ENCODE measurements at regions not wholly inside any gene's neighbourhood (a gene's known extent, or its start where the extent isn't known, plus 50 kb on each side); places are given as distances from the start of the nearest gene placed in this dataset.

- H2BK120ac ChIP-seq (ENCODE audit: low read depth, low read length): no peak overlapping the region
- no peak overlapping the region for H2BK15ac ChIP-seq (ENCODE audit: low read depth, poor library complexity, severe bottlenecking)
- 66% methylated on average over 4 of the region's 4 CpGs for WGBS
Measured at GRCh38 chr1:186615332-186615731, 64.9 kb downstream of the PTGS2 start.

GRCh38 chr1:186611156-186611555 is 69.1 kb downstream of the PTGS2 start:
- no peak overlapping the region for H2BK15ac ChIP-seq (ENCODE audit: low read depth, poor library complexity, severe bottlenecking)
- H2BK12ac ChIP-seq (ENCODE audit: low read length in 2 of 2): no peak overlapping the region
- no peak overlapping the region for H3K4me3 ChIP-seq (ENCODE audit: insufficient read depth in 1 of 2, low read depth in 1 of 2, low read length in 2 of 2)
- H3K36me3 ChIP-seq (ENCODE audit: control insufficient read depth in 1 of 2, insufficient read depth in 2 of 2, low read depth in 1 of 2, low read length in 2 of 2): no peaks in the 10 kb centered on the region
- no peak overlapping the region for H3K9ac ChIP-seq (ENCODE audit: low read length)
- no peak overlapping the region for H3K4ac ChIP-seq (ENCODE audit: low read depth in 1 of 2, low read length in 2 of 2)
- H2BK5ac ChIP-seq (ENCODE audit: low read depth, low read length, poor library complexity, severe bottlenecking): no peak overlapping the region
- H4K91ac ChIP-seq (ENCODE audit: low read length): no peak overlapping the region
- no peak overlapping the region for H3K18ac ChIP-seq (ENCODE audit: low read depth in 1 of 2, low read length in 2 of 2)
- no peak overlapping the region for H2AK5ac ChIP-seq (ENCODE audit: low read length, severe bottlenecking)
- H3K27ac ChIP-seq (ENCODE audit: low read length, poor library complexity, severe bottlenecking): no peak overlapping the region
- no peak overlapping the region for H2AFZ ChIP-seq (ENCODE audit: low read depth, low read length)
- H4K8ac ChIP-seq (ENCODE audit: low read length): no peak overlapping the region
- H3K4me1 ChIP-seq (ENCODE audit: control insufficient read depth, insufficient read depth, low read depth, low read length): no peaks in the 10 kb centered on the region
- H3K4me2 ChIP-seq (ENCODE audit: low read length, poor library complexity, severe bottlenecking): no peak overlapping the region
- H3K14ac ChIP-seq (ENCODE audit: low read length in 2 of 2): no peak overlapping the region
- no peaks in the 10 kb centered on the region for H3K27me3 ChIP-seq (ENCODE audit: control insufficient read depth in 1 of 2, insufficient read depth in 1 of 2, low read length in 2 of 2)
- no peak overlapping the region for H2BK120ac ChIP-seq (ENCODE audit: low read depth, low read length)
- no peak overlapping the region for H3K23ac ChIP-seq (ENCODE audit: low read length in 2 of 2)
- WGBS: 95% methylated on average over 3 of the region's 3 CpGs
- no peaks in the 10 kb centered on the region for H3K9me3 ChIP-seq (ENCODE audit: control insufficient read depth, low read length)
- DNase-seq: no peak
- no peaks in the 10 kb centered on the region for H3K79me1 ChIP-seq (replicated peaks; ENCODE audit: low read length, poor library complexity, severe bottlenecking)

More at GRCh38 chr1:186615332-186615731, 64.9 kb downstream of the PTGS2 start:
- no peaks in the 10 kb centered on the region for H3K27me3 ChIP-seq (ENCODE audit: control insufficient read depth in 1 of 2, insufficient read depth in 1 of 2, low read length in 2 of 2)
- H2BK5ac ChIP-seq (ENCODE audit: low read depth, low read length, poor library complexity, severe bottlenecking): no peak overlapping the region
- H3K18ac ChIP-seq (ENCODE audit: low read depth in 1 of 2, low read length in 2 of 2): no peak overlapping the region
- H3K9ac ChIP-seq (ENCODE audit: low read length): no peak overlapping the region
- H3K27ac ChIP-seq (ENCODE audit: low read length, poor library complexity, severe bottlenecking): no peak overlapping the region
- H2AK5ac ChIP-seq (ENCODE audit: low read length, severe bottlenecking): no peak overlapping the region
- H3K23ac ChIP-seq (ENCODE audit: low read length in 2 of 2): no peak overlapping the region
- no peak overlapping the region for H4K8ac ChIP-seq (ENCODE audit: low read length)
- H3K4me2 ChIP-seq (ENCODE audit: low read length, poor library complexity, severe bottlenecking): no peak overlapping the region
- no peaks in the 10 kb centered on the region for H3K36me3 ChIP-seq (ENCODE audit: control insufficient read depth in 1 of 2, insufficient read depth in 2 of 2, low read depth in 1 of 2, low read length in 2 of 2)
- no peak overlapping the region for H3K14ac ChIP-seq (ENCODE audit: low read length in 2 of 2)
- H3K4me3 ChIP-seq (ENCODE audit: insufficient read depth in 1 of 2, low read depth in 1 of 2, low read length in 2 of 2): no peak overlapping the region
- H3K4me1 ChIP-seq (ENCODE audit: control insufficient read depth, insufficient read depth, low read depth, low read length): peaks cover 4% of the 10 kb centered on the region
- no peak for DNase-seq
- H2AFZ ChIP-seq (ENCODE audit: low read depth, low read length): no peak overlapping the region
- no peak overlapping the region for H4K91ac ChIP-seq (ENCODE audit: low read length)
- H2BK12ac ChIP-seq (ENCODE audit: low read length in 2 of 2): no peak overlapping the region
- H3K4ac ChIP-seq (ENCODE audit: low read depth in 1 of 2, low read length in 2 of 2): no peak overlapping the region
- no peaks in the 10 kb centered on the region for H3K9me3 ChIP-seq (ENCODE audit: control insufficient read depth, low read length)
- H3K79me1 ChIP-seq (replicated peaks; ENCODE audit: low read length, poor library complexity, severe bottlenecking): no peaks in the 10 kb centered on the region

DNA sequence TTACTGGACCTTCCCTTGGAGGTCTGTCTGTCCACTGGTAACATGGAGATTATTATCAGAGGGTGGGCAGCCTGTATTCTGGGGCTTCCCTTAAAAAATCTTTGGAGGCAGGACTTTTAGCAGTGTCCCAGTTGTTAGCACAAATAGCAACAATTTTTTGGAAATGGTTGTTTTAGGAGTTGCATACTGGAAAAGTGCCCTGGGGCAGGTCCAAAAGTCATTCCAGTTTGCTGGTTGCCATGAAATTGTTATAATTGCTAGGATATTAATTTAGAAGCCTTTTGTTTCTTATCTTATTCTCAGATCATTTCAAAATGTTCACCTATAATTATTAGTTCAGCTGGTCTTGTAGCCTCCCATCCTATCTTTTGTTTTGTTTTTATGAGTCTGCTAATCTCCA is 71.0 kb downstream of the PTGS2 start:
- Histone ChIP-seq H3K27me3 (ENCODE audit: control insufficient read depth in 1 of 2, insufficient read depth in 1 of 2, low read length in 2 of 2) (no peaks in the 10 kb centered on the region), H3K18ac (ENCODE audit: low read depth in 1 of 2, low read length in 2 of 2) (no peak overlapping the region), H3K4me2 (ENCODE audit: low read length, poor library complexity, severe bottlenecking) (no peak overlapping the region), H2BK15ac (ENCODE audit: low read depth, poor library complexity, severe bottlenecking) (no peak overlapping the region), H2BK12ac (ENCODE audit: low read length in 2 of 2) (no peak overlapping the region), H3K23ac (ENCODE audit: low read length in 2 of 2) (no peak overlapping the region), H3K79me1 (replicated peaks; ENCODE audit: low read length, poor library complexity, severe bottlenecking) (no peaks in the 10 kb centered on the region), H3K4me1 (ENCODE audit: control insufficient read depth, insufficient read depth, low read depth, low read length) (no peaks in the 10 kb centered on the region), H2BK120ac (ENCODE audit: low read depth, low read length) (no peak overlapping the region), H4K91ac (ENCODE audit: low read length) (no peak overlapping the region), H2AFZ (ENCODE audit: low read depth, low read length) (no peak overlapping the region), H3K9ac (ENCODE audit: low read length) (no peak overlapping the region), H3K9me3 (ENCODE audit: control insufficient read depth, low read length) (no peaks in the 10 kb centered on the region), H2BK5ac (ENCODE audit: low read depth, low read length, poor library complexity, severe bottlenecking) (no peak overlapping the region), H3K4me3 (ENCODE audit: insufficient read depth in 1 of 2, low read depth in 1 of 2, low read length in 2 of 2) (no peak overlapping the region), H3K4ac (ENCODE audit: low read depth in 1 of 2, low read length in 2 of 2) (no peak overlapping the region), H3K36me3 (ENCODE audit: control insufficient read depth in 1 of 2, insufficient read depth in 2 of 2, low read depth in 1 of 2, low read length in 2 of 2) (no peaks in the 10 kb centered on the region), H2AK5ac (ENCODE audit: low read length, severe bottlenecking) (no peak overlapping the region), H4K8ac (ENCODE audit: low read length) (no peak overlapping the region), H3K14ac (ENCODE audit: low read length in 2 of 2) (no peak overlapping the region), H3K27ac (ENCODE audit: low read length, poor library complexity, severe bottlenecking) (no peak overlapping the region)
- no peak for DNase-seq

DNA sequence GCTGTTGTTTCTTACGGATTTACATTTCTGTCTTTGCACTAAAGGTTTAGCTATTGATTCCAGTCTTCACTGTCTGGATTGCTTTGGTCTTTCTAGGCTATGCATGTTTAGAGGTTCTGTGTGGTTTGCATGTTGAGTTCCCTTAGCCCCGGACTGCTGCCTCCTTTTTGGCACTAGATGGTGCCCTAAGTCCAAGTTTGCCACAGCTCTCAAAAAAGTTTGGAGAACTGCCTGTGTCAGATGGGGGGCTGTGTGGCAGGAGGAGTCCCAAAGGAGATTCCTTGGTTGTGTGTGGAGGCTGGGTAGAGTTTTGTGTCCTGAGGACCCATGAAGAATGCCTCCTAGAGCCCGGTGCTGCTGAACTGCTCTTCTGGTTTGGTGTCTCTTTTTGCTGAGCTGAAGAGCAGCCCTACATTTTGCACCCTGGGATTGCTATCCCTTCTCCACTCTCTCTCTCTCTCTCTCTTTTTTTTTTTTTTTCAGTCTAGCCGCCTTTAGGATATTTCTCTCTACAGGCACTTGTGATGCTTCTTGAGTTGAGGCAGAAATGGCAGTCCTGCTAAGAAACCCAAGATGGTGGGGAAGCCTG is 74.4 kb downstream of the PTGS2 start:
- WGBS: 24% methylated on average over 3 of the region's 4 CpGs

More for the DNA sequence above, 74.4 kb downstream of the PTGS2 start:
- Histone ChIP-seq H3K4me3 (ENCODE audit: insufficient read depth in 1 of 2, low read depth in 1 of 2, low read length in 2 of 2) (no peak overlapping the region), H3K4me1 (ENCODE audit: control insufficient read depth, insufficient read depth, low read depth, low read length) (no peaks in the 10 kb centered on the region), H3K9me3 (ENCODE audit: control insufficient read depth, low read length) (no peaks in the 10 kb centered on the region), H3K4ac (ENCODE audit: low read depth in 1 of 2, low read length in 2 of 2) (no peak overlapping the region), H2BK5ac (ENCODE audit: low read depth, low read length, poor library complexity, severe bottlenecking) (no peak overlapping the region), H2AK5ac (ENCODE audit: low read length, severe bottlenecking) (no peak overlapping the region), H2AFZ (ENCODE audit: low read depth, low read length) (no peak overlapping the region), H3K36me3 (ENCODE audit: control insufficient read depth in 1 of 2, insufficient read depth in 2 of 2, low read depth in 1 of 2, low read length in 2 of 2) (no peaks in the 10 kb centered on the region), H4K8ac (ENCODE audit: low read length) (no peak overlapping the region), H4K91ac (ENCODE audit: low read length) (no peak overlapping the region), H3K23ac (ENCODE audit: low read length in 2 of 2) (no peak overlapping the region), H2BK15ac (ENCODE audit: low read depth, poor library complexity, severe bottlenecking) (no peak overlapping the region), H3K9ac (ENCODE audit: low read length) (peak overlapping the region; percentile 10), H3K4me2 (ENCODE audit: low read length, poor library complexity, severe bottlenecking) (no peak overlapping the region), H3K79me1 (replicated peaks; ENCODE audit: low read length, poor library complexity, severe bottlenecking) (no peaks in the 10 kb centered on the region), H3K18ac (ENCODE audit: low read depth in 1 of 2, low read length in 2 of 2) (no peak overlapping the region), H2BK120ac (ENCODE audit: low read depth, low read length) (peak overlapping the region; percentile 27), H3K27me3 (ENCODE audit: control insufficient read depth in 1 of 2, insufficient read depth in 1 of 2, low read length in 2 of 2) (no peaks in the 10 kb centered on the region), H2BK12ac (ENCODE audit: low read length in 2 of 2) (peak overlapping the region in 1 of 2 experiments; percentile 21), H3K27ac (ENCODE audit: low read length, poor library complexity, severe bottlenecking) (no peak overlapping the region), H3K14ac (ENCODE audit: low read length in 2 of 2) (no peak overlapping the region)
- DNase-seq: peak; percentile 71
